ENCODE measurements at regions not wholly inside any gene's neighbourhood (a gene's known extent, or its start where the extent isn't known, plus 50 kb on each side); places are given as distances from the start of the nearest gene placed in this dataset.

DNA sequence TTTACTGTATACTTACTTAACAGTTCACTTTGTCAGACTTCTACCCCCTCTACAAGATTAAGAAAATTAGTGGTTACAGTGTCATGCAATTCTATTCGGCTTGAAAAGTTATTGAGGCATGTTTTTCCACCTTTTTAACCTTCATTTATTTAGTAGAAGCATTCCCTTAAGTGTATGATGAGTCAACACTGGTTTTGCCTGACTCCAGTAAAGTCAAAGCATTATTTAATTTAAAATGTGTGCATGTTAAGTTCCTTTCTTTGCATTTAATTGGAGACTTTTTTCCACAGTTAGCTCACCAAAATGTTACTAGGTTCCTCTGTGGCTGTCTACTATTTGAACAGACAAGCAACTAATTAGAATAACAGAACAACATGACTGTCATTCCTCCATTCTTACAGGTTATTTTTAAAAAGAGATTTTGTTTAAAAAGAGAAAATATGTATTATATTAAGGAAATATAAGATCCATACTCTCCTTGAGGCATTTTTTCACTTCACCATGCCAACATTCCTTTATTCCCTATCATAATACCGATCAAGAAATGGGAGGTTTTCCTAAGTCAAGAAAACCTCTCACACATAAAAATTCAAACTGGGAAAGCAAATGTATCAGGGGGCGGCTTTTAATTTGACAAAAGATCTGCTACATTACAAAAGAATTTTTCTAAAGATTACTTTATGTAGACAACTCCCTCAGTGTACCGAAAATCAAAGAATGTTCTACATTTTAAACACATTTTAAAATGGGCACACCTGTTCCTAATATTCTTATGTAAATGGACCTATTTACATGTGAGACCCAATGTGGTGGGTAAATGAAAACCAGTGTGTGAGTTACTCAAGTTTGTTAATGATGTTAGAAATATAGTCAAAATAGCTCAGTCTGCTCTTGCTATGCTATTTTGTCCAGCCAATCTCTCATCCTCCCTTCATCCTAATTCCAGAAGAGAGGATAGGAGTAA, 361.2 kb downstream of the UTRN start:
- TF ChIP-seq, protein P1, sequence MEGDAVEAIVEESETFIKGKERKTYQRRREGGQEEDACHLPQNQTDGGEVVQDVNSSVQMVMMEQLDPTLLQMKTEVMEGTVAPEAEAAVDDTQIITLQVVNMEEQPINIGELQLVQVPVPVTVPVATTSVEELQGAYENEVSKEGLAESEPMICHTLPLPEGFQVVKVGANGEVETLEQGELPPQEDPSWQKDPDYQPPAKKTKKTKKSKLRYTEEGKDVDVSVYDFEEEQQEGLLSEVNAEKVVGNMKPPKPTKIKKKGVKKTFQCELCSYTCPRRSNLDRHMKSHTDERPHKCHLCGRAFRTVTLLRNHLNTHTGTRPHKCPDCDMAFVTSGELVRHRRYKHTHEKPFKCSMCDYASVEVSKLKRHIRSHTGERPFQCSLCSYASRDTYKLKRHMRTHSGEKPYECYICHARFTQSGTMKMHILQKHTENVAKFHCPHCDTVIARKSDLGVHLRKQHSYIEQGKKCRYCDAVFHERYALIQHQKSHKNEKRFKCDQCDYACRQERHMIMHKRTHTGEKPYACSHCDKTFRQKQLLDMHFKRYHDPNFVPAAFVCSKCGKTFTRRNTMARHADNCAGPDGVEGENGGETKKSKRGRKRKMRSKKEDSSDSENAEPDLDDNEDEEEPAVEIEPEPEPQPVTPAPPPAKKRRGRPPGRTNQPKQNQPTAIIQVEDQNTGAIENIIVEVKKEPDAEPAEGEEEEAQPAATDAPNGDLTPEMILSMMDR (IDR thresholded peaks at IDR 0.05), result no peak
- TF ChIP-seq POLR2A (IDR thresholded peaks at IDR 0.05), result no peak
